ENCODE measurements at regions not wholly inside any gene's neighbourhood (a gene's known extent, or its start where the extent isn't known, plus 50 kb on each side); places are given as distances from the start of the nearest gene placed in this dataset.

DNA sequence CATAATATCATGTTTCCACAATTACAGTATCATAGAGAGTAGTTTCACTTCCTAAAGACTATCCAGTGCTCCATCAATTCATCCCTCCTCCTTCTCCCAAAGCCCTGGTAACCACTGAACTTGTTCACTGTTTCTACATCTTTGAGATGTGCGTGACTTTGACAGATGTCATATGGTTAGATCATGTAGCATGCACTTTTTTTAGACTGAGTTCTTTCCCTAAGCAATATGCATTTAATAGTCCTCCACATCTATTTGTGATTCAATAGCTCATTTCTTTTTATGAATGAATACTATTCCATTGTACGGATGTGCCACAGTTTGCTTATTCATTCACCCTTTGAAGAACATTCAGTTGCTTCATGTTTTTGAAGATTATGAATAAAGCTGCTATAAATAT, 560.4 kb upstream of the LRRTM4 start:
- no peak for DNase-seq (ENCODE audit: low read depth, low spot score)
- POLR2A ChIA-PET: no interaction called here
- H3K4me3 ChIP-seq (ENCODE audit: low read depth, low read length): no peak overlapping the region

DNA sequence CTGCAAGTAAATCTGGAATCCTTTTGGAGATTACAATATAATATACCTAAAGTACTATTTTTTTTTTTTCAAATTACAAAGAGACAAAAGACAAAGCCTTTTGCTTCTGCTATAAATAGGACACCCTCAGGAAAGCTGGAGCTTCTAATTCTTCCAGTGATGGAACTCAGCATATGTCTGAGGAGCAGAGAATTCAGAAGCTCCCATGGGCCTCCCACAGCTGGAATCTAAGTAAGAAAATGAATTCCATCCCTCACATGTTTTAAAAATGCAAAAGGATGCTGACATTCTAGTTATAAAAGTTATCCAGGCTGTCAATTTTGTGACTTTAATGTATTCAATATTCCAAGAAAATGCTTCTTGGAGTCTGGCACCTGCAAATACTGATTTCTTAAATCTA, 571.3 kb upstream of the LRRTM4 start:
- CTCF ChIA-PET: no interaction called here

More for the DNA sequence above, 560.4 kb upstream of the LRRTM4 start:
- TF ChIP-seq CTCF (IDR thresholded peaks at IDR 0.05; ENCODE audit: insufficient read depth, low read length, missing control alignments): no peak
- CTCF ChIA-PET: no interaction called here

DNA sequence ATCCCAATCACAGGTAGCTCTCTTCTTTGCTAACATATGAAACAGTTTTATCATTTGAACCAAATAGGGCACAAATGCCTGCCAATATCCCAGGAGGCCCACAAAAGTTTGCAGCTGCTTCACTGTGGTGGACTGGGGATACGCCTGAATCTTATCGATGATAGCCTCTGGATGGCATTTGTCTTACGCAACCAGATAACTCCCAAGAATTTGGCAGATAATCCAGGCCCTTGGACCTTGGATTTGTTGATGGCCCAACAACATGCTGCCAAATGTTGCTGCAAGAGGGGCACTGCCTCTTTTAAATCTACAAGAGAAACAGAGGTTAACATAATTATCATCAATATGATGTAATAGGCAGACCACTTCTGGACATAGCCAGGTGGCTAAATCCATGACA, 587.1 kb upstream of the LRRTM4 start:
- no peak for TF ChIP-seq CTCF (IDR thresholded peaks at IDR 0.05; ENCODE audit: insufficient read depth, low read length, missing control alignments)
- H3K4me3 ChIP-seq (ENCODE audit: low read depth, low read length): no peak overlapping the region
- POLR2A ChIA-PET: no interaction called here
- no peak for DNase-seq (ENCODE audit: low read depth, low spot score)
- CTCF ChIA-PET: no interaction called here

More for the DNA sequence above, 571.3 kb upstream of the LRRTM4 start:
- DNase-seq (ENCODE audit: low read depth, low spot score): no peak
- POLR2A ChIA-PET: no interaction called here
- no peak overlapping the region for H3K4me3 ChIP-seq (ENCODE audit: low read depth, low read length)
- no peak for TF ChIP-seq CTCF (IDR thresholded peaks at IDR 0.05; ENCODE audit: insufficient read depth, low read length, missing control alignments)

GRCh38 chr2:78115291-78115690, 593.1 kb upstream of the LRRTM4 start:
- no peak for DNase-seq (ENCODE audit: low read depth, low spot score)
- H3K4me3 ChIP-seq (ENCODE audit: low read depth, low read length): no peak overlapping the region
- CTCF ChIA-PET: no interaction called here
- TF ChIP-seq CTCF (IDR thresholded peaks at IDR 0.05; ENCODE audit: insufficient read depth, low read length, missing control alignments): no peak
- POLR2A ChIA-PET: no interaction called here

DNA sequence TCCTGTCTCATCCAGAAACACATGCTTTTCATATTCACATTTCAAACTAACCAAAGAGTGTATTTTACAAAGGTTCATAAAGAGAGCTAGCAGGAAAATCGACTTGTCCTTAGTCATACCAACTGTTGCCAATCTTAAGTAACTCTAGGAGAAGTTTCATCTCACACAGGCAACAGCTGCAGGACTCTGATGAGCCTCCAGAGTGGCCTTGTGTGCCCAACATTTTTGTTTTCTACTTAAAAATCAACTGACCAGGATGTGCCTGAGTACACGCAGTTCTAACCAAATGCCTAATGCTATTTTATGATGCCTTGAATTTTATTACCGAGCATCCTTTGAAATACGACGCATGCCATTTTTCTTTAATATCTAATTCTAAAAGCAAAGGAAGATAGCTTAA, 595.9 kb upstream of the LRRTM4 start:
- ChIA-PET CTCF (no interaction called here), POLR2A (no interaction called here)
- no peak for TF ChIP-seq CTCF (IDR thresholded peaks at IDR 0.05; ENCODE audit: insufficient read depth, low read length, missing control alignments)
- H3K4me3 ChIP-seq (ENCODE audit: low read depth, low read length): no peak overlapping the region
- DNase-seq (ENCODE audit: low read depth, low spot score): no peak

DNA sequence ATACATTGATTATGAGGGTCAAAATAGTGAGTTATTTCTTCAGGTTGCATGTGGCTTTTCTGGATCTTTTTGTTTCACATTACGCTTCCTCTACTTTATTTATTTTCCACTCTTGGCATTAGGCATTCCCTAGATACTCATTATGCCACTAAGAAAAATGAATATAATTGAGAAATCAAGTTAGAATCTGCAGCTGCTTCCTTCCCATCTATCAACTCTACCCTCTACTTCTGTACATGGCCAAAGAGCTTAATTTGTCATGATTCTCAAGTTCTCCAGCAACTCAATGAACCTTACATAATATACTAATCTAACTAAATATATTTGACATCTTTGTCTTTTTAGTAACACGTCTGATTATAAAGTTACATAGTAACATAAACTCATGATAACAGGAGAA, 598.1 kb upstream of the LRRTM4 start:
- ChIA-PET POLR2A (no interaction called here), CTCF (no interaction called here)
- no peak overlapping the region for H3K4me3 ChIP-seq (ENCODE audit: low read depth, low read length)
- no peak for TF ChIP-seq CTCF (IDR thresholded peaks at IDR 0.05; ENCODE audit: insufficient read depth, low read length, missing control alignments)
- DNase-seq (ENCODE audit: low read depth, low spot score): no peak
